Left ventricle myocardium superior (tissue), 1 donor: ENCODE measurements at regions not wholly inside any gene's neighbourhood (a gene's known extent, or its start where the extent isn't known, plus 50 kb on each side); places are given as distances from the start of the nearest gene placed in this dataset.

ENCODE experiments used
- ATAC-seq: fragments of 200-7000 bp; cut with Tn5 transposase; one replicate; pipeline ENCODE4 v1.9.1; 2020; ENCODE audit warnings: mild to moderate bottlenecking, moderate library complexity
- DNase-seq: peaks from one replicate; pipeline ENCODE4 v3.0.0-alpha.2; 2020
- intact Hi-C: fragments of 100-400 bp; cut with micrococcal nuclease; formaldehyde crosslinking; loops from one replicate; pipeline ENCODE4 v1.11.0; 2022
- donor health status: DM: no; HTN: yes; CAD: no; lungs with severe emphysema.

DNA sequence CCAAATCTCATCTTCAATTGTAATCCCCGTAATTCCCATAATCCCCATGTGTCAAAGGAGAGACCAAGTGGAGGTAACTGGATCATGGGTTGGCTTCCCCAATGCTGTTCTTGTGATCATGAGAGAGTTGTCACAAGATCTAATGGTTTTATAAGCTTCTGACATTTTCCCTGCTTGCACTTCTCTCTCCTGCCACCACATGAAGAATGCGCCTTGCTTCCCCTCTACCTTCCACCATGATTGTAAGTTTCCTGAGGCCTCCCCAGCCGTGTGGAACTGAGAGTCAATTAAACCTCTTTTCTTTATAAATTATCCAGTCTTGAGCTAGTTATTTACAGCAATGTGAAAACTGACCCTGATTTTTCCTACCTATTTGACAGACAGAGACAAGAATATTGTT, 162.5 kb upstream of the SYT6 start:
- intact Hi-C loops = no loop called here
- no peak for ATAC-seq
- no peak for DNase-seq

DNA sequence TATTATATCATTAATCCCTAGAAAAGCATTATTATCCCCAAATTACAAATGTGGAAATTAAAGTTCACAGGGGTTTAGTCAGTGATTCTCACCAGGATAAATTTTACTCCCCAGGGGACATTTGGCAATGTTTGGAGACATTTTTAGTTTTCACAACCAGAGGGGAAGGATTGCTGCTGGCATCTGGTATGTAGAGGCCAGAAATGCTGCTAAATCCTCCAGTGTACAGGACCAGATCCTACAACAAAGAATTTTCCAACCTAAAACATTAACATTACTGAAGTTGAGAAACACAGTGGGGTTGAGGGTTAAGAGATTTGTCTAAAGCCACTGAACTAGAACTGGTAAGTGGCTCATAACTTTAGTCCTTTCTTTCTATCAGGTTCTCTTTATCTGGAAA, 162.0 kb upstream of the SYT6 start:
- intact Hi-C loops = no loop called here
- no peak for ATAC-seq
- no peak for DNase-seq

DNA sequence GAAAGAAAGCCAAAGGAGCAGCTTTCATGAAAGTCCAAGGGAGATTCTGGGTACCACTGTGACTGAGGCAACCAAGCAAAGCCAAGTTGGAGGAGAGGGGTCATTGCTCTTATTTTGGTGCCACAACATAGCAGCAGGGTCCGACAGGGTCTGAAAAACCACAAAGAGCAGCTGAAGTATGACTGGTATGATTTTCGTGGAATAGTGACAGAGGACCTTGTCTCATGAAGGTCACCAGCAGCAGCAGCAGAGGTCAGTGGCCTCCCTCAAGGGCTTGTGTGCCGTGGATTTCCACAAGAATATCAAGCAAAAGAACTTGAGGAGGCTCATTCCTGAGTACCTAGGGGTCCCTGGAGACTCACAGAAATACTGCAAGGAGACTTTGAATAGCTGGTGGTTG, 160.9 kb upstream of the SYT6 start:
- ATAC-seq (no peak), DNase-seq (no peak)
- intact Hi-C loops = no loop called here

DNA sequence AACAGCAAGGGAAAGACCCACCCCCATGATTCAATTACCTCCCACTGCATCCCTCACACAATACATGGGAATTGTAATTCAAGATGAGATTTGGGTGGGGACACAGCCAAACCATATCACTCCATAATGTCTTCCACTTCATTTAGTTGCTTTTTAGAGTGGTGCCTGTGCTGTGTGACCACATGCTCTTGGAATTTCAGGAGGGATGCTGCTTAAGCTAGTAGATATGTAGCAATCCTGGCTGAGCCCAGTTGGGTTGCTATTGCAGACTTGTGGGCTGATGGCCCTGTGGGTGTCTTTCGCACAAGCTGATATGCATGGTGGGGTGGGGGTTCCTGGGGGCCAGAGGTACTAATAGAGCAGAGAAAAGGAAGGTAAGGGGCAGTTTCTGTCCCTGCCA, 160.4 kb upstream of the SYT6 start:
- intact Hi-C loops = no loop called here
- ATAC-seq = no peak
- no peak for DNase-seq

DNA sequence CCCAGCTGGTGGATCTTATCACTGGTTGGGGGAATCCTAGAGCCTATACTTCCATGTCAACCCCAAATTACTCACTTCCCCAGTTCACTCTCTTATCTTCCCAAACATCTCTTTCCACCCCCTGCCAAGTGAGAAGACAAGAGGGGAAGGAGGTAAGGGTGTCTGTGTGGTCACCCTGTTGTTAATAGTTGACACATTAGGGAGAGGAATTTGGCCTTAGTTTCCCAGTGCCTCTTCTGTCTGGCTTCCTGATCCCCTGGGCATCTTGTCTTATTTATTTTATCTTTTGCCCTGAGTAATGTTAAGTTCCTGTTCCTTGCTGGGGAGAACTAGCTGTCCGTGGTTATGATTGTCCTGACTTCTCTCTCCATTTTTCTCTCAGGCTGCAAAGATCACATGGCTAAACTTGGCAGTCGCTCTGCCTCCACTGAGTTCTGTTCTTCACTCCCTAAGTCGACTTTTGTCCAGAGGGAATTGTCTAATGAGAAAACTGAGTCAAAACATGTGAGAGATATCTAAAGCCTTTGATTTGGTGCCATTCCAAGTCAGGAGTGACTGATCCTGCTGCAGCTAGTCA, 157.1 kb upstream of the SYT6 start:
- ATAC-seq = peak; percentile 74
- intact Hi-C loops = no loop called here
- DNase-seq = no peak

DNA sequence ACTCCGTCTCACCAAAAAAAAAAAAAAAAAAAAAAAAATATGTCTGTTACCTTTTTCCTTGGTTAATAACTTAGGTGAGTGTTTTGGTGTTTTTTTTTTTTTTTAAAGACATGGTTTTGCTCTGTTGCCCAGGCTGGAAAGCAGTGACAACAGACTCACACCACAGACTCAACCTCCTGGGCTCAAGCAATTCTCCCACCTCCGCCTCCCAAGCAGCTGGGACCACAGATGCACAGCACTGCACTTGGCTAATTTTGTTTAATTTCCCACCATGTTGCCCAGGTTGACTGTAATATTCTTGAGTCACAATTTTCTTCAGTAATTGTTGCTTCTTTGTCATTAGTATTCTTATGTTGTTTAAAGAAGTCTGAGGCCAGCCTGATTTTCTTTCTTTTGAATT, 149.2 kb upstream of the SYT6 start:
- intact Hi-C loops = no loop called here
- ATAC-seq = no peak
- no peak for DNase-seq

DNA sequence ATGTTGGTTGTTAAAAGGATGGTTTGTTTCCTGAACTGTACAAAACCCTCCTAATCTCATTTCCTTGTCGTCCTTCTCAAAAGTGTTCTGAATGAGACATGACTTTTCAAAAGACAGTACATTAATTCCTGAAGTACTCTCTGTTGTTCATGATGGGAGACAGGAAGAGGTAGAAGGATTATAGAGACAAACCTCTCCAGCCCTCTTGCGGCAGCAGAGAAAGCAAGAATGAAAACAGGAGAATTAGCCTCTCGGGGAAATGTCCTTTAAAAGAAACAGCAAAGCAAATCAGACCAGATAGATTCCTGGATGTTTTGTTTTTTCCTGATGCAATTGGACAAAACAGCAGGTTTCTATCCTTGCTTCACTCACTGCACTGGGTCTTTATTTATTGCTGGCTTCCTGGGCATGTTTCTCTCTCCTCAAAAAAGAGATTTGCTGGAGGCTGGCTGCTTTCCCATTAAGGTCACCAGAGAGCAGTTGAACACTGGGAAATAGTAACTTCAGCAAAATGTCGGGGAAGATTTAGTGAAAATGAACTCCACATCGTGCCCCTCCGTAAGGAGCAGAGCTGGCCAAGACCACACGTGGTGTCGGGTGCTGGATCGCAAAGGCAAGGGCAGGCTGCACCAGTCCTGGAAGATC, 145.8 kb upstream of the SYT6 start:
- ATAC-seq = no peak
- intact Hi-C loops = no loop called here
- no peak for DNase-seq

DNA sequence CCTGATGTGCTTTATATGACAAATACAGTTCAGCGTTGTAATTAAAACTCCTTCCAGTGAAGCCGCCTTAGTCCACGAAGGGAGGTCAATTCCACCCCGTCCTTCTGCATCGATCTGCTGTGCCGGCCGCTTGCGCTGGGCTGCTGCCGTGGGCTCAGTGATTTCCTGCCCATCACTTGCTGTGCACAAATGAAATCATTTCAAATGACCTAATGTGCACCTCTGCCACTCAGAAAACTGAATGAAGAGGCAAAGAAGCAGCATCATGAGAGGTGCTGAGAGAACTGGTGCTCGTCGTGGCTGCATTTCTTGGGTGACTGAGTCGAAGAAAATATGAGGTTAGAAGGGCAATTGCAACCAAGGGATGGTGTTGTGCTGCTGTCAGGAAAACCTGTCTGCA, 144.3 kb upstream of the SYT6 start:
- DNase-seq (no peak), ATAC-seq (no peak)
- intact Hi-C loops = no loop called here

DNA sequence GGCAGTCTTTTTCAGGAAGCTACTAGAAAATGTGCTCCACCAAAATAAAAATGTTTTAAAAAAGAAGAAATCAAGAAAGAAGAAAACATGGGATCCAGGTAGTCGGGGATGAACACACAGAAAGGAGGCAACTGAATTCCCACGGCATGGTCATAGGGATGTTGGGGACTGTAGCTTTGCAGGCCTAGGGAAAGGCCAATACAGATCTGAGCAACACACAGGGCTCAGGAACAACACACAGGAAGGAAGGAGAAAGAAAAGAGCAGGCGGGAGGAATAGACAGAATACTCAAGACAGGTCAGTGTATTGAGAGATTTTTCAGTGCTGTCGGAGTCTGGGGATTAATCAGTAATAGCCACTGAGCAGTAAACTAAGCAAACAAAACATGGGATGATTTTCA, 142.7 kb upstream of the SYT6 start:
- intact Hi-C loops = no loop called here
- ATAC-seq = no peak

DNA sequence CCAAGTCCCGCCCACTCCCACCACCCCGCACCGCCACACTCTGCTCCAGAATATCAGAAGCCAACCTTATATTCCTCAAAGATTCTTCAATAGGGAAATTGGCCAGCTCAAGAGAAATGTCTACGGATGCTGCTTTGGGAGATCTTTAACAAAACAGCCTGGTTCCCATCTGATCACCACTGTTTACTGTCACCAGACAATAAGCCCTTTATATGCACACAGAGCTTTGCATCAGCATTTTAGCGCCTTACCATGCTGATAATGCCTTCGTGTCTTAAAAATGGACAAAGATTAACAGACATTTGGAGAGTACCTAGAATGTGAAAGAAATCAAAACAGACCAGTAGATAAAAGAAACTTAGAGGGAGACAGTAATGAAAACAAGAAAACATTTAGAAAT, 141.7 kb upstream of the SYT6 start:
- intact Hi-C loops = no loop called here
- ATAC-seq (no peak), DNase-seq (no peak)

More for the DNA sequence above, 142.7 kb upstream of the SYT6 start:
- no peak for DNase-seq

DNA sequence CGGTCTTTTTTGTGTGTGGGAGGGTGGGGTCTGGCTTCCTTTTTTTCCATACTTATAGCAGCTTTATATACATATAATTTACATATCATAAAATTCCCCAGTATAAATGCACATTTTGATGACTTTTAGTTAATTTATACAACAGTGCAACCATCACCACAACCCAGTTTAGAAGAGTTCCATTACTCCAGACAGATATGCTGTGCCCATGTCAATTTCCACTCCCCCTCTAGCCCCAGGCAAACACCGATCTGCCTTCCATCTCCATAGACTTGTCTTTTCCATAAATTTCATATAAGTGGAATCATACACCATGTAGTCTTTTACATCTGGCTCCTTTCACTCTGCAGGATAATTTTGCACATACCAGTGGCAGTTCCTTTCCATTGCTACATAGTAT, 139.2 kb upstream of the SYT6 start:
- intact Hi-C loops = no loop called here
- no peak for ATAC-seq

DNA sequence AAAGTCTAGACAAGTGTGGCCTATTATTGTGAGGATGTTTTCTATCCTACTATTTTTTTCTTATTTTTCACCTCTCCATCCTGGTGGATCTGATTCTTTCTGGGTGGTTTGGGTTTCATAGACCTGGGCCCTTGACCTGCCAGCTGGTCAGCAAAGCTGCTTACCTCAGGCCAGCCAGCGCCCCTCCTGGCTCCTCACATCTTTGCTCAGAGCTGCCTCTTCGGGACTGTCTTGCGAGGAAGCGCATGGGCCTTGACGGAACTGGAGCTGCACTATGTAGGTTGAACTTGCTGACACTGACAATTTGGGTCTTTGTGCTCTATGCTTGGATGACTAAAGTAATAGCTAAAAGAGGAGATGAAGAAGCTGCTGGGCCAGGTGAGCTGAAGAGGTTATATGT, 138.5 kb upstream of the SYT6 start:
- DNase-seq (no peak), ATAC-seq (no peak)
- intact Hi-C loops = no loop called here

More for the DNA sequence above, 139.2 kb upstream of the SYT6 start:
- DNase-seq = no peak

DNA sequence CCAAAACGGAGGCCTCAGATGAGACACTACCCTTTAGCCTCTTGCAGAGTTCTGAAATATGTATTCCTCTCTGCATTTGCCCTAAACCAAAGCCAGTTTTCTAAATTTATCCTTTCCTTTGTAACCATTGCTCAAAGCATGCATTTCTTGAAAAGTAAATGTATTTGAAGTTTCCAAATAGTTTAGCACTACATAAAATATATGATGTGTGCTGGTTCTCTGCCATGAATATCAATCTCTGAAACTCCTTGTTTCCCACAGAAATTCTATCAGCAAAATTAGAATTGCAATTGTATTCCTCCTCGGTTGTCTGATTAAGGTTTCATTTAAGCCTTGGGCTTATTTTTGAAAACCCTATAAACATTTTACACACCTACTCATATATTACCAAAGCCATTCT, 137.1 kb upstream of the SYT6 start:
- DNase-seq (no peak), ATAC-seq (no peak)
- intact Hi-C loops = no loop called here

DNA sequence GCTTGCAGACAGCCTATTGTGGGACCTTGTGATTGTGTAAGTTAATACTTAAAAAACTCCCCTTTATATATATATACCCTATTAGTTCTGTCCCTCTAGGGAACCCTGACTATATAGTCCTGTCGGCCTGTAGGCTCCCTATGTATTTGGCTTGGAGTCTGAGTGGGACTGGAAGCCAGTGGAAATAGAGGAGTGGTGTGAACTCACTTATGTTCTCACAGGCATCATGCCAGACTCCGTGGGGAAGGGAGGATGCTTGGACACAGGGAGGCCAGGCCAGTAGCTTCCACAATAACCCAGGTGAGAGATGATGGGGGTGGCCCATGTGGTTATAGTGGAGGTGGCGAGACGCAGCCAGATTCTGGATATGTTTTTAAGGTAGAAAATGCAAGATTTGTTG, 136.7 kb upstream of the SYT6 start:
- DNase-seq (no peak), ATAC-seq (no peak)
- intact Hi-C loops = no loop called here

DNA sequence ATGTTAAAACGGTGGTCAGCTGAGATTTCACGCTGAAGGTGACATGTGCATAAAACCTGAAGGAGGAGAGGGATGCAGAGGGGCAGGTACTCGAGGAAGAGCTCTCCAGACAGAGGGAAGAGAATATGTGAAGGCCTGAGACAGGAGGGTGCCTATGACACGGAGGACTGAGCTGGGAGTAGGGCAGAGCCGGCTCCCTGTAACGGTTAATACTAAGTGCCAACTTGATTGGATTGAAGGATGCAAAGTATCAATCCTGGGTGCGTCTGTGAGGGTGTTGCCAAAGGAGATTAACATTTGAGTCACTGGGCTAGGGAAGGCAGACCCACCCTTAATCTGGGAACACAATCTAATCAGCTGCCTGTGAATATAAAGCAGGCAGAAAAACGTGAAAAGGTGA, 136.2 kb upstream of the SYT6 start:
- ATAC-seq (no peak), DNase-seq (no peak)
- intact Hi-C loops = no loop called here

DNA sequence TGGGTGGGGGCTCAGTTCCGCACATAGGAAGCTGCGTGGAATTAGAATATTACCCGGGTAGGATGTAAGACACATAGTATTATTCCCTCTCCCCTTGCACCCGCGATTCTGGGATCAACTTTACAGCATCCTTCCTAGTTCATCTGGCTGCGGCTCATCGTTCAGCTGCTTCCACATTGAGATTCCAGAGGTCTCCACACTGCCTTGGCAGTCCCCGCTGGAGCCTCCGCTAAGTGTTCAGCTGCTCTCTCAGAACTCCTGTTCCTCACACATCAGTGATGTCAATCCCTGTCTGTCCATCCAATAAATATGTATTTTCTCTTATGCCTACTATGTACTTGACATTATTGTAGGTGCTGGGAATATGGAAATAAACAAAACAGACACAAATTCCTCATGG, 135.6 kb upstream of the SYT6 start:
- intact Hi-C loops = no loop called here
- DNase-seq = no peak
- ATAC-seq = no peak

DNA sequence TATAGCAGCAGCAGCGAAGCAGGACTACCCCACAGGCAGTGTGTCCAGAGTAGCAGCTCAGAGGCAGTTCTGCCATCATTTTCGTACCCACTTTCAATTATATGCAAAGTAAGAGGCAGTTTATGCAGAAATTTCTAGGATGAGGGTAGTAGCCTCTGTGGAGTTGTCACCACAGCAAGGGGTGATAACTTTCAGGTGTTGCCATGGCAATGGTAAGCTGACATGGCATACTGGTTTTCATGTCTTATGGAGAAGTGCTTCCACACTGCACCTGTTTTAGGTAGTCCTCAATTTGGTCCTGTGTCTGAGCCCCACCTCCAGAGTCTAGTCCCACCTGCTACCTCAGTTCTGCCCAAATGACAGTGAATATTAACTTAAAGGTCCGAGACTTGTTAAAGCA, 133.3 kb upstream of the SYT6 start:
- intact Hi-C loops = no loop called here
- ATAC-seq = no peak
- DNase-seq = no peak

DNA sequence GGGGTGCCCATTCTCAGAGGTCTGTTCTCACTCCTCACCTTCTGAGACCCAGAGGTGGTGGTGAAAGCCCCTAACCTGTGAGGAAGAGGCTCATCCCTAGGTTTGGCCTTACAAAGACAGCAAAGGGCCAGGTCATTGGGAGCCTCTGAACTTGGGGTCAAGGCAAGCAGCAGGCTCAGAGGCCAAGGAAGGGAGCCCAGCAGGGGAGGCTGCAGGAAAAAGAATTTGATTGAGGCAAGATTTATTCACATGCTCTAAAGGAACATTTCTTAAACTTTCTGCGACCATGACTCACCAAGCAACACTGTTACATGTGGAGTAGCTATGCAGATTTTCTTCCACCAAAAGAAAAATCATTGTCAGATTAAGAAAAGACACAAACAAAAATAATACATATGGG, 132.5 kb upstream of the SYT6 start:
- no peak for ATAC-seq
- intact Hi-C loops = no loop called here

DNA sequence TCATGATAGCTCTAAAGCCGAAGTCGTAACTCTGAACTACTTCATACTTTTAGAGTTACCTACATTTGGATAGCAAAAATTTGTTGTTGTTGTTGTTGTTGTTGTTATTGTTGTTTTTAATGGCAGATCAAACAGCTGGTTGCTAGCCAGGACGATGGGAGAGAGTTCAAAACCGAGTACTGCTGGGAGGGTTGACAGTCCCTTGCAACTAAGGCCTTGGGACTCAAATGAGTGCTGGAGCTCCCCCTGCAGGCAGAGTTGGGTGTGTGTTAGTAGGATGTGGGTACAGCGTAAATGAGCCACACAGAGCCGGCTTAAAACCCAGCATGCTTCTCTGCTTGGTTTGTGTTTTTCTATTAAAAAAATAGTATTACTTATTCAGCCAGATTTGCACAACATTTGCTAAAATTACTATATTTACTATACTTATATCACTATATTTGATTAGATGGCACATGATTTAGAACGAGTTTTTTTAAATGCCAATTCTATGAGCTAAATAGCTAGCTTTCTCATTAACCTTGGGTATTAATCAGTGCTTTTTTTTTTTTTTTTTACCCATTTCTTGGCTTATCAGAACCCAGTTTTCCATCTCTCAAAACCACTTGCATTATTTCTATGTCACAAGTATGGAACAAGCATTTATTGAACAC, 129.2 kb upstream of the SYT6 start:
- ATAC-seq (peak; percentile 99), DNase-seq (peak; percentile 93)
- intact Hi-C loops = loop anchor here (2.0 kb wide), 1 partner anchor 304 kb away; the partner anchor contains the start of gene OLFML3

More for the DNA sequence above, 132.5 kb upstream of the SYT6 start:
- no peak for DNase-seq

DNA sequence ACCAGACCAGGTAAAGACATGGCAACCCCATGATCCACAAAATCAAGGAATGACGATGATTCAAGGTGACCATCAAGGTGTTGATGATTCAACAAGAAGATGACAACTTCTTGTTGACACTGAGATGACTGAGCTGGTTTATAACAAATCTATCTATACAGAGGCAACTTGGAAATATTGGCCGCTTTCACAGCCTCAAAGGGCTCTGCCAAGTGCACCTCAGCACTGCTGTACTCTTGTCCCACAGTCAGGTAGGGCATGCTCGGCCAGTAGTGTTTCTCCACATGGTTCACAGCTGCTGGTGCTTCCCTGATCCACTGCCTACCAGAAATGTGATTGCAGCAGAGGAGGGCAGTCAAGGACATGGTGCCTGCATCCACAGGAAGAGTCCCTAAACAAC, 125.2 kb upstream of the SYT6 start:
- intact Hi-C loops = no loop called here
- DNase-seq (no peak), ATAC-seq (no peak)

DNA sequence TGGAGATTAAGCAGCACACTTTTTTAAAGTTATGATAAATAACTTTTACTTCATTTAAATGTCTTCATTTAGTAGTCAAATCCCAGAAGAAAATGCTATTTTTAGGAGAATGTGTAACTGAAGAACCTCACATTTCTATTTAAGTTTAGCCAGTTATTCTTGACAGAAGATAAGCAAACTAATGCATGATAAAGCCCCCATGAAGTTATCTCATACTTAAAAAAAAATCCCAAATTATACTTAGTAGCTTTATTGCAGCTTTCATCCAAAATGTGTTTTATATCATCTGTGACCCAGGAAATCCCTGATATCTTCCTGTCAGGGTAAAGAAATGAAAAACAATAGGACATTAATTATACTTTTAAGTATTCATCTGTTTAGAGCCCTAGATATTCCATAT, 124.8 kb upstream of the SYT6 start:
- ATAC-seq (no peak), DNase-seq (no peak)
- intact Hi-C loops = no loop called here
